K562 (cell line): ENCODE measurements at regions not wholly inside any gene's neighbourhood (a gene's known extent, or its start where the extent isn't known, plus 50 kb on each side); places are given as distances from the start of the nearest gene placed in this dataset.

Experiments
- ATAC-seq: fragments of 200-7000 bp; cut with Tn5 transposase; 3 replicates; pipeline ENCODE4 v1.9.1; 2020; ENCODE audit warnings: moderate library complexity
- BruUV-seq: library from RNA; stranded (reverse); fragments of 400-500 nt; replicated peaks from 2 replicates; lab custom pipeline; 2021; lab: Mats Ljungman, UMichigan
- CTCF ChIA-PET: fragments of 300-600 bp; formaldehyde crosslinking; extraction: SDS; loops from one replicate; lab custom pipeline; 2021; ENCODE audit warnings: low intra/inter-chr PET ratio; lab: Yijun Ruan, JAX
- POLR2A ChIA-PET: fragments of 300-600, 350-650 bp; sonication (Branson Sonifier 250); formaldehyde crosslinking; extraction: SDS; loops from one replicate; lab custom pipeline; 2021; ENCODE audit warnings: antibody characterized with exemption, inconsistent platforms; lab: Yijun Ruan, JAX
- DNase-seq, 4 experiments: peaks; one replicate each; pipeline versions ENCODE4 v3.0.0 to v3.0.0-alpha.2; 2011 to 2018; ENCODE audit warnings: low spot score in 3 of 4, mixed read lengths in 3 of 4; ENCODE audit errors: extremely low read depth in 1 of 4
- FAIRE-seq: peaks from 2 replicates; lab custom pipeline; 2011; peaks lifted over from hg19 to GRCh38; lab: Jason Lieb, UNC
- H2AFZ ChIP-seq: 2 replicates; pipeline ENCODE4 v1.6.0; 2011; ENCODE audit warnings: low read depth, low read length, control low read depth, inconsistent platforms
- H3K27ac ChIP-seq: fragments of 200-600 bp; 3 replicates; pipeline ENCODE4 v1.8.0; 2011; ENCODE audit warnings: low read depth, mild to moderate bottlenecking, control low read depth, inconsistent platforms, low read length, moderate library complexity, mixed read lengths; ENCODE audit errors: extremely low read depth
- H3K27me3 ChIP-seq, 2 experiments: fragments of 300-600 bp in 1 of 2; 2 replicates in 1 of 2; 3 replicates in 1 of 2; pipeline versions ENCODE4 v1.6.0 to v1.8.0; 2011; ENCODE audit warnings: inconsistent platforms in 2 of 2, low read length in 2 of 2, mild to moderate bottlenecking in 1 of 2, mixed read lengths in 1 of 2, moderate library complexity in 1 of 2; ENCODE audit not compliant: control insufficient read depth in 2 of 2, insufficient read depth in 2 of 2
- H3K36me3 ChIP-seq: fragments of 300-600 bp; 3 replicates; pipeline ENCODE4 v1.8.0; 2011; ENCODE audit warnings: mild to moderate bottlenecking, low read length, inconsistent platforms; ENCODE audit not compliant: control insufficient read depth, insufficient read depth
- H3K4me1 ChIP-seq, 2 experiments: fragments of 200-600 bp in 1 of 2; replicated peaks in 1 of 2; 2 replicates in 1 of 2; 3 replicates in 1 of 2; pipeline versions ENCODE4 v1.5.1 to v1.8.0; 2011; ENCODE audit warnings: inconsistent platforms in 2 of 2, low read length in 2 of 2, mild to moderate bottlenecking in 1 of 2, mixed read lengths in 1 of 2, moderate library complexity in 1 of 2; ENCODE audit not compliant: control insufficient read depth in 2 of 2, insufficient read depth in 2 of 2
- H3K4me2 ChIP-seq: 2 replicates; pipeline ENCODE4 v1.6.1; 2011; ENCODE audit warnings: low read length, control low read depth, inconsistent platforms, mixed read lengths; ENCODE audit not compliant: insufficient read depth
- H3K4me3 ChIP-seq: fragments of 200-600 bp; sonication (generic), shearing (Covaris generic); 2 replicates; pipeline ENCODE4 v1.5.1; 2016; ENCODE audit warnings: control low read depth, inconsistent platforms
- H3K79me2 ChIP-seq: fragments of 200-600 bp; 3 replicates; pipeline ENCODE4 v1.8.0; 2011; ENCODE audit warnings: low read length, inconsistent platforms; ENCODE audit not compliant: control insufficient read depth, insufficient read depth
- H3K9ac ChIP-seq, 2 experiments: 2 replicates each; pipeline versions ENCODE4 v1.6.0 to v1.6.1; 2011; ENCODE audit warnings: low read depth in 2 of 2, low read length in 2 of 2, control low read depth in 1 of 2, inconsistent platforms in 1 of 2, mild to moderate bottlenecking in 1 of 2, mixed read lengths in 1 of 2; ENCODE audit not compliant: insufficient read depth in 1 of 2
- H3K9me1 ChIP-seq: one replicate; pipeline ENCODE4 v1.6.0; 2011; ENCODE audit warnings: inconsistent platforms, mild to moderate bottlenecking, low read length, moderate library complexity; ENCODE audit not compliant: control insufficient read depth, insufficient read depth
- H3K9me3 ChIP-seq: replicated peaks from 2 replicates; pipeline ENCODE4 v1.5.1; 2011; ENCODE audit warnings: low read depth, low read length, inconsistent platforms; ENCODE audit not compliant: control insufficient read depth, insufficient read depth
- H4K20me1 ChIP-seq: replicated peaks from 2 replicates; pipeline ENCODE4 v1.6.1; 2011; ENCODE audit warnings: low read length, inconsistent platforms, mixed read lengths; ENCODE audit not compliant: control insufficient read depth, insufficient read depth
- BMI1 ChIP-seq: fragments of 150-350 bp; IDR thresholded peaks from 2 replicates; pipeline ENCODE4 v1.6.1; 2014; ENCODE audit warnings: low read length
- DIDO1 ChIP-seq: fragments of 450-650 bp; IDR thresholded peaks from 2 replicates; pipeline ENCODE4 v1.6.1; 2016; ENCODE audit warnings: low read depth, missing biosample characterization, missing genetic modification characterization
- ETV6 ChIP-seq, 3 experiments: fragments of 150-350 bp in 1 of 3; sonication (generic) in 1 of 3; formaldehyde crosslinking in 1 of 3; IDR thresholded peaks; 2 replicates each; pipeline versions ENCODE4 v1.6.1 to v1.8.0; 2014 to 2022; ENCODE audit warnings: borderline replicate concordance in 2 of 3, low read depth in 2 of 3, antibody characterized with exemption in 1 of 3, low read length in 1 of 3, mild to moderate bottlenecking in 1 of 3, missing genetic modification reagents in 1 of 3
- HDAC2 ChIP-seq: fragments of 450-650 bp; IDR thresholded peaks from 2 replicates; pipeline ENCODE4 v1.6.1; 2016; ENCODE audit warnings: mild to moderate bottlenecking
- HMG20B ChIP-seq: fragments of 250-450 bp; sonication (Bioruptor Pico); IDR thresholded peaks from 2 replicates; pipeline ENCODE4 v1.5.0; 2021; ENCODE audit warnings: mild to moderate bottlenecking
- HNRNPH1 ChIP-seq: fragments of 200-400 bp; formaldehyde crosslinking; optimal IDR thresholded peaks from 2 replicates; pipeline ENCODE3; 2017; ENCODE audit warnings: low read depth, mild to moderate bottlenecking, low read length, moderate library complexity
- HNRNPUL1 ChIP-seq: fragments of 200-400 bp; formaldehyde crosslinking; IDR thresholded peaks from 2 replicates; pipeline ENCODE4 v1.6.1; 2017; ENCODE audit warnings: low read length
- PKNOX1 ChIP-seq: fragments of 450-650 bp; IDR thresholded peaks from 2 replicates; pipeline ENCODE4 v1.6.1; 2016
- SAFB ChIP-seq: fragments of 200-400 bp; formaldehyde crosslinking; IDR thresholded peaks from 2 replicates; pipeline ENCODE4 v1.6.1; 2017; ENCODE audit warnings: low read depth, low read length, borderline replicate concordance
- ZBTB11 ChIP-seq, 3 experiments: fragments of 200-800 bp in 1 of 3; fragments of 250-450 bp in 1 of 3; fragments of 450-650 bp in 1 of 3; sonication (Bioruptor Pico) in 1 of 3; sonication (Bioruptor generic) in 1 of 3; formaldehyde crosslinking in 1 of 3; IDR thresholded peaks; 2 replicates each; pipeline versions ENCODE4 v1.6.1 to v1.8.0; 2016 to 2022; ENCODE audit warnings: mild to moderate bottlenecking in 2 of 3, missing genetic modification characterization in 2 of 3, missing compliant biosample characterization in 1 of 3, moderate library complexity in 1 of 3
- ZNF785 ChIP-seq: fragments of 250-450 bp; sonication (Bioruptor Pico); IDR thresholded peaks from 2 replicates; pipeline ENCODE4 v1.4.0; 2020; ENCODE audit warnings: mild to moderate bottlenecking
- WGBS: fragments of 100-300 bp; shearing (Covaris generic); methylation state at CpG from one replicate; pipeline ENCODE4 v1.1.6; 2016; ENCODE audit warnings: low coverage, mixed read lengths; ENCODE audit not compliant: insufficient coverage; ENCODE audit errors: missing lambda C conversion rate; 5-methylcytosine and 5-hydroxymethylcytosine counted together
- in situ Hi-C: fragments of 300-500 bp; cut with MboI; formaldehyde crosslinking; loops from 4 replicates; pipeline ENCODE4 v1.15.0; 2018; ENCODE audit warnings: inconsistent platforms, mixed read lengths
- intact Hi-C: fragments of 100-400 bp; cut with micrococcal nuclease; formaldehyde crosslinking; loops from 2 replicates; pipeline ENCODE4 v1.14.2; 2022
- TF ChIP-seq, protein P1 (sequence below): sonication (generic); formaldehyde crosslinking; IDR thresholded peaks from 2 replicates; pipeline ENCODE4 v1.8.0; 2023; ENCODE audit warnings: mild to moderate bottlenecking, missing genetic modification reagents

DNA sequence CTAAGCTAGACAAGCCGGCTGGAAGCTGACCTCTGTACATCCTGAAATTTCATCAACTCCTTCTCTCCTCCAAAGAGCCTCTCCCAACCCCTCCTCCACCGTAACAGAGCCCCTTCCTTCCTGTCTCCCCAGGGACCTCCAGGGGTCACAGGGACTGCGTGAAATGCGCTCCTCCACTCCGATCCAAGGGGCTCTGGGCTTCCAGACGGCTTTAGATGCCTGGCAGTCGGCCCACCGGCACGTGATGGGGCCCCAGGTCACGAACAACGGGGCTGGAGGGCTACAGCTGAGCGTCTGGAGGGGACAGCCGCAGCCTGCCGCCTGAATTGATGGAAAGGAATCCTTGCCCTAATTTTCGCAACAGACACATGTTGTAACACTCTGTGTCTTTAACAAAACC lies 264.1 kb downstream of the MN1 start:
- DNase-seq (no peak), ATAC-seq (no peak), FAIRE-seq (no peak)
- in situ Hi-C loops, result no loop called here
- no peaks in the 10 kb centered on the region for H3K4me1 ChIP-seq
- no peak overlapping the region for H2AFZ ChIP-seq
- no peaks in the 10 kb centered on the region for H3K9me3 ChIP-seq
- H3K4me2 ChIP-seq, result no peak overlapping the region
- no peaks in the 10 kb centered on the region for H3K9me1 ChIP-seq
- H3K36me3 ChIP-seq, result no peaks in the 10 kb centered on the region
- POLR2A ChIA-PET, result interaction anchor here (0.6 to 1.5 kb wide), 2 partner anchors 9 to 11 kb away, joined by 3 to 4 read pairs; no protein-coding TSS in a partner anchor
- intact Hi-C loops, result no loop called here
- no peaks in the 10 kb centered on the region for H3K79me2 ChIP-seq
- no peak overlapping the region for H3K9ac ChIP-seq
- no peak overlapping the region for H3K27ac ChIP-seq
- TF ChIP-seq SAFB, result no peak
- TF ChIP-seq HDAC2, result no peak
- TF ChIP-seq ZBTB11 (CRISPR knock-in tag; IDR thresholded peaks at IDR 0.05), result no peak
- no peak for TF ChIP-seq DIDO1 (tag)
- no peak for TF ChIP-seq HNRNPH1
- TF ChIP-seq, protein P1, sequence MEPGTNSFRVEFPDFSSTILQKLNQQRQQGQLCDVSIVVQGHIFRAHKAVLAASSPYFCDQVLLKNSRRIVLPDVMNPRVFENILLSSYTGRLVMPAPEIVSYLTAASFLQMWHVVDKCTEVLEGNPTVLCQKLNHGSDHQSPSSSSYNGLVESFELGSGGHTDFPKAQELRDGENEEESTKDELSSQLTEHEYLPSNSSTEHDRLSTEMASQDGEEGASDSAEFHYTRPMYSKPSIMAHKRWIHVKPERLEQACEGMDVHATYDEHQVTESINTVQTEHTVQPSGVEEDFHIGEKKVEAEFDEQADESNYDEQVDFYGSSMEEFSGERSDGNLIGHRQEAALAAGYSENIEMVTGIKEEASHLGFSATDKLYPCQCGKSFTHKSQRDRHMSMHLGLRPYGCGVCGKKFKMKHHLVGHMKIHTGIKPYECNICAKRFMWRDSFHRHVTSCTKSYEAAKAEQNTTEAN (CRISPR knock-in tag), result no peak
- TF ChIP-seq BMI1, result no peak
- TF ChIP-seq ETV6 (IDR thresholded peaks at IDR 0.05; ENCODE audit: borderline replicate concordance in 1 of 2, low read depth in 2 of 2, low read length in 1 of 2), result no peak
- no peak for TF ChIP-seq ETV6 (CRISPR knock-in tag; IDR thresholded peaks at IDR 0.05; ENCODE audit: borderline replicate concordance)
- TF ChIP-seq HMG20B, result no peak
- TF ChIP-seq PKNOX1, result no peak
- no peak for TF ChIP-seq HNRNPUL1
- no peak for TF ChIP-seq ZNF785 (CRISPR knock-in tag)
- CTCF ChIA-PET, result no interaction called here
- WGBS, result 0% methylated on average over 11 of the region's 15 CpGs
- no peak overlapping the region for H3K4me3 ChIP-seq
- no TSS peak for BruUV-seq
- H4K20me1 ChIP-seq, result no peaks in the 10 kb centered on the region
- H3K27me3 ChIP-seq, result peaks cover 2 to 43% of the 10 kb centered on the region in 2 experiments; a peak in 2 of 5 replicates
